ENCODE measurements at regions not wholly inside any gene's neighbourhood (a gene's known extent, or its start where the extent isn't known, plus 50 kb on each side); places are given as distances from the start of the nearest gene placed in this dataset.

GRCh38 chr6:47159763-47160162 lies 117.6 kb upstream of the ADGRF1 start:
- TF ChIP-seq FOXA1 (IDR thresholded peaks at IDR 0.05), result no peak
- TF ChIP-seq, protein P1, sequence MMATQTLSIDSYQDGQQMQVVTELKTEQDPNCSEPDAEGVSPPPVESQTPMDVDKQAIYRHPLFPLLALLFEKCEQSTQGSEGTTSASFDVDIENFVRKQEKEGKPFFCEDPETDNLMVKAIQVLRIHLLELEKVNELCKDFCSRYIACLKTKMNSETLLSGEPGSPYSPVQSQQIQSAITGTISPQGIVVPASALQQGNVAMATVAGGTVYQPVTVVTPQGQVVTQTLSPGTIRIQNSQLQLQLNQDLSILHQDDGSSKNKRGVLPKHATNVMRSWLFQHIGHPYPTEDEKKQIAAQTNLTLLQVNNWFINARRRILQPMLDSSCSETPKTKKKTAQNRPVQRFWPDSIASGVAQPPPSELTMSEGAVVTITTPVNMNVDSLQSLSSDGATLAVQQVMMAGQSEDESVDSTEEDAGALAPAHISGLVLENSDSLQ (IDR thresholded peaks at IDR 0.05), result no peak
- TF ChIP-seq SUZ12 (IDR thresholded peaks at IDR 0.05), result no peak
- TF ChIP-seq ARNT (IDR thresholded peaks at IDR 0.05), result no peak
- TF ChIP-seq NFRKB (IDR thresholded peaks at IDR 0.05), result no peak
- TF ChIP-seq ZNF384 (IDR thresholded peaks at IDR 0.05), result no peak
- TF ChIP-seq L3MBTL2 (conservative IDR thresholded peaks at IDR 0.05), result no peak

Data from HEK293T (cell line).